CD8-positive, alpha-beta memory T cell (primary cell): ENCODE measurements at regions not wholly inside any gene's neighbourhood (a gene's known extent, or its start where the extent isn't known, plus 50 kb on each side); places are given as distances from the start of the nearest gene placed in this dataset.

Experiments used
- CTCF ChIA-PET: fragments of 350-600 bp; sonication (Branson Sonifier 250); formaldehyde crosslinking; loops from one replicate; lab custom pipeline; 2021; ENCODE audit warnings: antibody characterized with exemption; lab: Charles Lee
- POLR2A ChIA-PET: fragments of 350-600 bp; sonication (Branson Sonifier 250); formaldehyde crosslinking; loops from one replicate; lab custom pipeline; 2021; ENCODE audit warnings: antibody characterized with exemption; lab: Charles Lee
- DNase-seq, 5 donors: peaks; one replicate each; pipeline versions ENCODE4 v3.0.0 to v3.0.0-alpha.2; 2020 to 2022; ENCODE audit warnings: mixed read lengths in 1 of 5
- H3K27ac ChIP-seq: one replicate; pipeline ENCODE4 v1.7.0; 2013; ENCODE audit warnings: low read depth, mild to moderate bottlenecking, low read length, moderate library complexity
- H3K27me3 ChIP-seq: 2 replicates; pipeline ENCODE4 v1.7.0; 2013; ENCODE audit warnings: low read length, mild to moderate bottlenecking; ENCODE audit not compliant: insufficient read depth, poor library complexity, severe bottlenecking
- H3K36me3 ChIP-seq: 2 replicates; pipeline ENCODE4 v1.7.0; 2013; ENCODE audit warnings: mild to moderate bottlenecking, low read length, moderate library complexity; ENCODE audit not compliant: insufficient read depth
- H3K4me1 ChIP-seq: 2 replicates; pipeline ENCODE4 v1.7.0; 2013; ENCODE audit warnings: mild to moderate bottlenecking, low read length, moderate library complexity; ENCODE audit not compliant: insufficient read depth
- H3K4me3 ChIP-seq: 2 replicates; pipeline ENCODE4 v1.7.0; 2013; ENCODE audit warnings: mild to moderate bottlenecking, low read length
- H3K9me3 ChIP-seq: 2 replicates; pipeline ENCODE4 v1.7.0; 2013; ENCODE audit warnings: mild to moderate bottlenecking, low read length
- H3K27ac Mint-ChIP-seq, 8 donors: one replicate each; pipeline ENCODE4 v1.8.0; 2020 to 2021; ENCODE audit warnings: mixed read lengths in 8 of 8, mild to moderate bottlenecking in 6 of 8, inconsistent platforms in 3 of 8, moderate library complexity in 3 of 8
- H3K27me3 Mint-ChIP-seq, 2 donors: one replicate each; pipeline ENCODE4 v1.8.0; 2020 to 2021; ENCODE audit warnings: mixed read lengths in 2 of 2, mild to moderate bottlenecking in 1 of 2, moderate library complexity in 1 of 2
- H3K36me3 Mint-ChIP-seq, 3 donors: one replicate each; pipeline ENCODE4 v1.8.0; 2020 to 2021; ENCODE audit warnings: mixed read lengths in 3 of 3, inconsistent platforms in 1 of 3, mild to moderate bottlenecking in 1 of 3
- H3K4me1 Mint-ChIP-seq, 3 donors: one replicate each; pipeline ENCODE4 v1.8.0; 2020 to 2021; ENCODE audit warnings: mixed read lengths in 3 of 3, inconsistent platforms in 1 of 3, mild to moderate bottlenecking in 1 of 3
- H3K4me3 Mint-ChIP-seq, 7 donors: one replicate each; pipeline ENCODE4 v1.8.0; 2020 to 2021; ENCODE audit warnings: mixed read lengths in 7 of 7, mild to moderate bottlenecking in 6 of 7, moderate library complexity in 4 of 7, inconsistent platforms in 2 of 7
- H3K9me3 Mint-ChIP-seq, 5 donors: one replicate each; pipeline ENCODE4 v1.8.0; 2020 to 2022; ENCODE audit warnings: mixed read lengths in 5 of 5, mild to moderate bottlenecking in 3 of 5, moderate library complexity in 2 of 5, inconsistent platforms in 1 of 5

DNA sequence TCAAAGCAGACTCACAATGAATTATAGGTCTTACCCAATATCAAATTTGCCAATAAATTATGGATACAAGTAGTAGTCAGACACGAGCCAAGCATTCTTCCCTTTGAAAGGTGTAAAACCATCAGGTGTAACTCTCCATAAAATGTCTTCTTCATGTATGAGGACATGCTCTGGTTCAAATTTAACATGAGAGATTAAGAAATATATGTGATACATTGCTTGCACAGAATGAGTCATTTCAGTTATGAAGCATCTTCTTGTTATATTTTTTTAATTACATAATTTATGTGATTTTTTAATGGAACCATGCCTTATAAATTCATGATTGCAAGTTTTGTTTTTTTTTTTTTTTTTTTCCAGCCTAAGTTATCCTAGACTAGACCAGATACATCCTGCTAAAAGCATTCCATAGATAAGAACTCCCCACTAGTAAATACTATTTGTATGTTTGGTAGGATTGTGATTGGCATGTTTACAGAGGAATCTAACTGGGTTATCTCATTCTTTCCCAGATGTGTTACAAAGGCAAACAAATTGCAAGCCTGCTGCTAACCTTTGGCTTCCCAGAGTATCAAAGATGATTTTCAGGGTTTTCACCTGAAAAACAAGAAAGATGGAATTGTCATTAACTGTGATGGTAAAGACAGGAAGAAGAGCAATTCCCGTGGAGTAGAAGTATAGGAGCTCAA is 621.9 kb downstream of the XIRP2 start:
- no peak overlapping the region for H3K4me3 Mint-ChIP-seq
- no peak for DNase-seq
- no peaks in the 10 kb centered on the region for H3K27me3 ChIP-seq
- POLR2A ChIA-PET, result no interaction called here
- H3K27me3 Mint-ChIP-seq, result no peaks in the 10 kb centered on the region
- no peaks in the 10 kb centered on the region for H3K36me3 ChIP-seq
- no peak overlapping the region for H3K27ac ChIP-seq
- CTCF ChIA-PET, result no interaction called here
- H3K9me3 ChIP-seq, result no peaks in the 10 kb centered on the region
- H3K27ac Mint-ChIP-seq, result no peak overlapping the region
- no peaks in the 10 kb centered on the region for H3K4me1 Mint-ChIP-seq
- H3K9me3 Mint-ChIP-seq, result peaks cover 0 to 3% (median 0%) of the 10 kb centered on the region in 5 donors
- H3K4me3 ChIP-seq, result no peak overlapping the region
- H3K36me3 Mint-ChIP-seq, result no peaks in the 10 kb centered on the region
- no peaks in the 10 kb centered on the region for H3K4me1 ChIP-seq

GRCh38 chr2:167509586-167509985 is 621.3 kb downstream of the XIRP2 start:
- no peaks in the 10 kb centered on the region for H3K36me3 ChIP-seq
- no peaks in the 10 kb centered on the region for H3K9me3 ChIP-seq
- no peak overlapping the region for H3K4me3 Mint-ChIP-seq
- no peak for DNase-seq
- no peaks in the 10 kb centered on the region for H3K36me3 Mint-ChIP-seq
- no peaks in the 10 kb centered on the region for H3K4me1 Mint-ChIP-seq
- no peaks in the 10 kb centered on the region for H3K4me1 ChIP-seq
- no peak overlapping the region for H3K4me3 ChIP-seq
- peaks cover 0 to 3% (median 0%) of the 10 kb centered on the region in 5 donors for H3K9me3 Mint-ChIP-seq
- no peaks in the 10 kb centered on the region for H3K27me3 Mint-ChIP-seq
- H3K27ac ChIP-seq, result no peak overlapping the region
- ChIA-PET POLR2A (no interaction called here), CTCF (no interaction called here)
- H3K27ac Mint-ChIP-seq, result no peak overlapping the region
- H3K27me3 ChIP-seq, result no peaks in the 10 kb centered on the region

- Histone ChIP-seq H3K4me3 (no peak overlapping the region), H3K27ac (no peak overlapping the region), H3K9me3 (no peaks in the 10 kb centered on the region), H3K4me1 (no peaks in the 10 kb centered on the region), H3K36me3 (no peaks in the 10 kb centered on the region), H3K27me3 (no peaks in the 10 kb centered on the region)
- ChIA-PET POLR2A (no interaction called here), CTCF (no interaction called here)
- Mint-ChIP-seq H3K27me3 (no peaks in the 10 kb centered on the region), H3K27ac (no peak overlapping the region), H3K9me3 (peaks cover 0 to 3% (median 0%) of the 10 kb centered on the region in 5 donors), H3K4me3 (no peak overlapping the region), H3K4me1 (no peaks in the 10 kb centered on the region), H3K36me3 (no peaks in the 10 kb centered on the region)
- no peak for DNase-seq
Observed at GRCh38 chr2:167508709-167509108, 620.4 kb downstream of the XIRP2 start.

GRCh38 chr2:167506395-167506794 is 618.1 kb downstream of the XIRP2 start:
- Mint-ChIP-seq H3K27ac (no peak overlapping the region), H3K9me3 (peaks cover 0 to 3% (median 0%) of the 10 kb centered on the region in 5 donors), H3K4me1 (no peaks in the 10 kb centered on the region), H3K27me3 (no peaks in the 10 kb centered on the region), H3K4me3 (no peak overlapping the region), H3K36me3 (no peaks in the 10 kb centered on the region)
- H3K27ac ChIP-seq, result no peak overlapping the region
- no peaks in the 10 kb centered on the region for H3K4me1 ChIP-seq
- H3K4me3 ChIP-seq, result no peak overlapping the region
- H3K36me3 ChIP-seq, result no peaks in the 10 kb centered on the region
- DNase-seq, result no peak
- H3K27me3 ChIP-seq, result no peaks in the 10 kb centered on the region
- CTCF ChIA-PET, result no interaction called here
- H3K9me3 ChIP-seq, result no peaks in the 10 kb centered on the region
- POLR2A ChIA-PET, result no interaction called here

DNA sequence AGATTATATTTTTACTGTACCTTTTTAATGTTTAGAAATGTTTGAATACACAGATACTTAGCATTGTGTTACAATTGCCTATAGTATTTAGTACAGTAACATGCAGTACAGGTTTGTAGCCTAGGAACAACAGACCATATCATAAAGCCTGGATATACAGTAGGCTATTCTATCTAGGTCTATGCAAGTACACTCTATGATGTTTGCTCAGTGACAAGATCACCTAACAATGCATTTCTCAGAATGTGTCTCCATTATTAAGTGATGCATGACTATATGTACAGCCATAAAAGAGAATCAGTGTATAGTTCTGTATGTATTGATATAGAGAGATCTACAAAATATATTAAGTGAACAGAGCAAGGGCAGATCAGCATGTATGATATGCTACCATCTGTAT is 616.4 kb downstream of the XIRP2 start:
- Histone ChIP-seq H3K9me3 (no peaks in the 10 kb centered on the region), H3K4me1 (no peaks in the 10 kb centered on the region), H3K27ac (no peak overlapping the region), H3K36me3 (no peaks in the 10 kb centered on the region), H3K27me3 (no peaks in the 10 kb centered on the region), H3K4me3 (no peak overlapping the region)
- no peak for DNase-seq
- no peaks in the 10 kb centered on the region for H3K36me3 Mint-ChIP-seq
- H3K9me3 Mint-ChIP-seq, result peaks cover 0 to 3% (median 0%) of the 10 kb centered on the region in 5 donors
- H3K4me1 Mint-ChIP-seq, result no peaks in the 10 kb centered on the region
- no peaks in the 10 kb centered on the region for H3K27me3 Mint-ChIP-seq
- CTCF ChIA-PET, result interaction anchor here (0.8 kb wide), 1 partner anchor 7 kb away, joined by 3 read pairs; no protein-coding TSS in a partner anchor
- H3K27ac Mint-ChIP-seq, result no peak overlapping the region
- POLR2A ChIA-PET, result no interaction called here
- no peak overlapping the region for H3K4me3 Mint-ChIP-seq

- Histone ChIP-seq H3K27ac (no peak overlapping the region), H3K36me3 (no peaks in the 10 kb centered on the region), H3K4me3 (no peak overlapping the region), H3K9me3 (no peaks in the 10 kb centered on the region), H3K27me3 (no peaks in the 10 kb centered on the region), H3K4me1 (no peaks in the 10 kb centered on the region)
- POLR2A ChIA-PET, result no interaction called here
- DNase-seq, result no peak
- Mint-ChIP-seq H3K27ac (no peak overlapping the region), H3K4me3 (no peak overlapping the region), H3K4me1 (no peaks in the 10 kb centered on the region), H3K9me3 (peaks cover 0 to 3% (median 0%) of the 10 kb centered on the region in 5 donors), H3K36me3 (no peaks in the 10 kb centered on the region), H3K27me3 (no peaks in the 10 kb centered on the region)
- CTCF ChIA-PET, result no interaction called here
Observed at GRCh38 chr2:167504061-167504460, 615.8 kb downstream of the XIRP2 start.

DNA sequence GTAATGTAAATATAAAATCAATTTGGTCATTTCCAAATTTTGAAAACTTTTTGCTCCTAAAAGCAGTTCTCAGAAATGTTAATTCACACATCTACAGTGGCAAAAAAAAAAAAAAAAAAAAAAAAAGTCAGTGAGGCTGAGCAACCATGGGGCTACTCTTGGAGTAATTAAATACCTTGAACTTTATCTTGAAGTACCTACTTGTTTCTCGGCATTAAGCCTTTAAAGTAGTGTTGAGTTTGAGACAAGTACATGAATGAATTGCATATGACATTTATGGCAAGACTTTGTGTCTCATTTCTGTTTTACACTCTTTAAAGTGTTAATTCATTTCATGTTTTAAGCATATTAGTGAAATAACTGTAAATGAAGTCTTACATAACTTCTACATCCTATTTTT is 613.3 kb downstream of the XIRP2 start:
- Mint-ChIP-seq H3K9me3 (peaks cover 0 to 3% (median 0%) of the 10 kb centered on the region in 5 donors), H3K4me3 (no peak overlapping the region), H3K36me3 (no peaks in the 10 kb centered on the region), H3K27me3 (no peaks in the 10 kb centered on the region), H3K4me1 (no peaks in the 10 kb centered on the region), H3K27ac (no peak overlapping the region)
- CTCF ChIA-PET, result no interaction called here
- Histone ChIP-seq H3K4me1 (no peaks in the 10 kb centered on the region), H3K27me3 (no peaks in the 10 kb centered on the region), H3K4me3 (no peak overlapping the region), H3K9me3 (no peaks in the 10 kb centered on the region), H3K27ac (no peak overlapping the region), H3K36me3 (no peaks in the 10 kb centered on the region)
- POLR2A ChIA-PET, result no interaction called here
- DNase-seq, result no peak

- Mint-ChIP-seq H3K36me3 (no peaks in the 10 kb centered on the region), H3K4me1 (no peaks in the 10 kb centered on the region), H3K27me3 (no peaks in the 10 kb centered on the region), H3K9me3 (peaks cover 0 to 2% (median 0%) of the 10 kb centered on the region in 5 donors), H3K27ac (no peak overlapping the region), H3K4me3 (no peak overlapping the region)
- no peaks in the 10 kb centered on the region for H3K4me1 ChIP-seq
- no peak overlapping the region for H3K27ac ChIP-seq
- CTCF ChIA-PET, result no interaction called here
- DNase-seq, result no peak
- H3K9me3 ChIP-seq, result no peaks in the 10 kb centered on the region
- no peaks in the 10 kb centered on the region for H3K36me3 ChIP-seq
- no peaks in the 10 kb centered on the region for H3K27me3 ChIP-seq
- H3K4me3 ChIP-seq, result no peak overlapping the region
- POLR2A ChIA-PET, result no interaction called here
Observed at GRCh38 chr2:167493862-167494261, 605.6 kb downstream of the XIRP2 start.
